ENCODE measurements at regions not wholly inside any gene's neighbourhood (a gene's known extent, or its start where the extent isn't known, plus 50 kb on each side); places are given as distances from the start of the nearest gene placed in this dataset.
"Not testable (repeated sequence)": the region's sequence is repeated elsewhere in the genome, so short reads cannot be mapped to it uniquely, and the experiment has no call there.

- H3K4me3 ChIP-seq: no peak overlapping the region
- no peaks in the 10 kb centered on the region for H3K27me3 ChIP-seq
- H3K36me3 ChIP-seq (ENCODE audit: low read depth, missing control alignments): no peaks in the 10 kb centered on the region
- WGBS, 2 donors: 83 to 96% methylated on average over 1 of the region's 1 CpG
- no peaks in the 10 kb centered on the region for H3K4me1 ChIP-seq
- no peak overlapping the region for H3K27ac ChIP-seq
- no peak for TF ChIP-seq POLR2A (IDR thresholded peaks at IDR 0.05)
- TF ChIP-seq, protein P1, sequence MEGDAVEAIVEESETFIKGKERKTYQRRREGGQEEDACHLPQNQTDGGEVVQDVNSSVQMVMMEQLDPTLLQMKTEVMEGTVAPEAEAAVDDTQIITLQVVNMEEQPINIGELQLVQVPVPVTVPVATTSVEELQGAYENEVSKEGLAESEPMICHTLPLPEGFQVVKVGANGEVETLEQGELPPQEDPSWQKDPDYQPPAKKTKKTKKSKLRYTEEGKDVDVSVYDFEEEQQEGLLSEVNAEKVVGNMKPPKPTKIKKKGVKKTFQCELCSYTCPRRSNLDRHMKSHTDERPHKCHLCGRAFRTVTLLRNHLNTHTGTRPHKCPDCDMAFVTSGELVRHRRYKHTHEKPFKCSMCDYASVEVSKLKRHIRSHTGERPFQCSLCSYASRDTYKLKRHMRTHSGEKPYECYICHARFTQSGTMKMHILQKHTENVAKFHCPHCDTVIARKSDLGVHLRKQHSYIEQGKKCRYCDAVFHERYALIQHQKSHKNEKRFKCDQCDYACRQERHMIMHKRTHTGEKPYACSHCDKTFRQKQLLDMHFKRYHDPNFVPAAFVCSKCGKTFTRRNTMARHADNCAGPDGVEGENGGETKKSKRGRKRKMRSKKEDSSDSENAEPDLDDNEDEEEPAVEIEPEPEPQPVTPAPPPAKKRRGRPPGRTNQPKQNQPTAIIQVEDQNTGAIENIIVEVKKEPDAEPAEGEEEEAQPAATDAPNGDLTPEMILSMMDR (IDR thresholded peaks at IDR 0.05): no peak
- intact Hi-C loops (cut with DNase I; ENCODE audit: low total_unique reads): no loop called here
- H3K9me3 ChIP-seq: no peaks in the 10 kb centered on the region
- DNase-seq: no peak
These were observed 364.2 kb downstream of the ANKRD30A start for GRCh38 chr10:37489658-37490003.

GRCh38 chr10:37488792-37489657 is 363.6 kb downstream of the ANKRD30A start:
- Histone ChIP-seq H3K27ac (no peak overlapping the region), H3K36me3 (ENCODE audit: low read depth, missing control alignments) (no peaks in the 10 kb centered on the region), H3K27me3 (no peaks in the 10 kb centered on the region), H3K4me1 (no peaks in the 10 kb centered on the region), H3K4me3 (no peak overlapping the region), H3K9me3 (no peaks in the 10 kb centered on the region)
- WGBS, 2 donors: 78 to 79% methylated on average over 10 of the region's 10 CpGs
- intact Hi-C loops (cut with DNase I; ENCODE audit: low total_unique reads): no loop called here
- no peak for DNase-seq
- TF ChIP-seq, protein P1 (IDR thresholded peaks at IDR 0.05): no peak
- TF ChIP-seq POLR2A (IDR thresholded peaks at IDR 0.05): no peak

GRCh38 chr10:37480596-37480995 is 355.2 kb downstream of the ANKRD30A start:
- H3K4me1 ChIP-seq; H3K27ac ChIP-seq; H3K9me3 ChIP-seq; H3K4me3 ChIP-seq; intact Hi-C loops (cut with DNase I; ENCODE audit: low total_unique reads); H3K27me3 ChIP-seq; H3K36me3 ChIP-seq (ENCODE audit: low read depth, missing control alignments); DNase-seq: not testable (repeated sequence)
- 84 to 90% methylated on average over 5 of the region's 5 CpGs for WGBS, 2 donors

GRCh38 chr10:37479469-37479868 is 354.1 kb downstream of the ANKRD30A start:
- H3K4me1 ChIP-seq: no peaks in the 10 kb centered on the region
- intact Hi-C loops (cut with DNase I; ENCODE audit: low total_unique reads): no loop called here
- H3K4me3 ChIP-seq: no peak overlapping the region
- H3K27me3 ChIP-seq: no peaks in the 10 kb centered on the region
- no peak for TF ChIP-seq POLR2A (IDR thresholded peaks at IDR 0.05)
- TF ChIP-seq, protein P1 (IDR thresholded peaks at IDR 0.05): no peak
- H3K27ac ChIP-seq: no peak overlapping the region
- 77 to 78% methylated on average over 7 of the region's 7 CpGs for WGBS, 2 donors
- DNase-seq: no peak
- H3K9me3 ChIP-seq: no peaks in the 10 kb centered on the region
- H3K36me3 ChIP-seq (ENCODE audit: low read depth, missing control alignments): no peaks in the 10 kb centered on the region

DNA sequence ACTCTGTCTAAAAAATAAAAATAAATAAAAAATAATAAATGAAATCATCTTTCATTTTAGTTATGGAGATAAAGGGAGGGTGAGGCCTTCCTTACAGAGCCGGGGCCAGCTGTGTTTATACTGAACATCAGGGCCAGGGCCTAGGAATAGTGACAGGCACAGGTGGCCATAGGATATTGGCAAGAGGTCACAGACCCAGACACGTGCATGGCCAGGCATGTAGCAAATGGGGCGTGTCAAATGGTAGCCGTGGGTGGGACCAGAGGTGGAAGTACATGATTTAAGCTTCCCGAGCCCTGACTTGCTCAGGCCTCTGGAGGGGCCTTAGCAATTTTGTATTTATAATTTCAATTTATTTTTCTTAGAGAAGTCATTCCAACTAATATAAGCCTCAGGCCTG is 353.0 kb downstream of the ANKRD30A start:
- 80 to 82% methylated on average over 5 of the region's 5 CpGs for WGBS, 2 donors
- Histone ChIP-seq H3K27ac (no peak overlapping the region), H3K27me3 (no peaks in the 10 kb centered on the region), H3K36me3 (ENCODE audit: low read depth, missing control alignments) (no peaks in the 10 kb centered on the region), H3K9me3 (no peaks in the 10 kb centered on the region), H3K4me3 (no peak overlapping the region), H3K4me1 (no peaks in the 10 kb centered on the region)
- TF ChIP-seq POLR2A (IDR thresholded peaks at IDR 0.05): no peak
- TF ChIP-seq, protein P1 (IDR thresholded peaks at IDR 0.05): no peak
- DNase-seq: no peak
- intact Hi-C loops (cut with DNase I; ENCODE audit: low total_unique reads): no loop called here
